Loucy (cell line): ENCODE measurements at regions not wholly inside any gene's neighbourhood (a gene's known extent, or its start where the extent isn't known, plus 50 kb on each side); places are given as distances from the start of the nearest gene placed in this dataset.

Experiments
- H2AFZ ChIP-seq: fragments of 200-600 bp; sonication (generic); 2 replicates; pipeline ENCODE4 v1.6.0; 2016; ENCODE audit warnings: antibody characterized with exemption, mild to moderate bottlenecking, low read length, moderate library complexity
- H3F3A ChIP-seq: fragments of 200-600 bp; 2 replicates; pipeline ENCODE4 v1.6.0; 2016; ENCODE audit warnings: antibody characterized with exemption, low read depth, mild to moderate bottlenecking
- H3K27me3 ChIP-seq: fragments of 200-600 bp; sonication (generic); 2 replicates; pipeline ENCODE4 v1.6.1; 2014; ENCODE audit warnings: low read length, mild to moderate bottlenecking; ENCODE audit not compliant: insufficient read depth, poor library complexity, severe bottlenecking
- H3K36me3 ChIP-seq: fragments of 200-600 bp; sonication (generic); 2 replicates; pipeline ENCODE4 v1.6.1; 2016; ENCODE audit warnings: low read length; ENCODE audit not compliant: insufficient read depth
- H3K4me1 ChIP-seq: fragments of 200-600 bp; sonication (generic); 2 replicates; pipeline ENCODE4 v1.5.1; 2014; ENCODE audit warnings: low read length, mild to moderate bottlenecking; ENCODE audit not compliant: insufficient read depth, poor library complexity, severe bottlenecking
- H3K4me2 ChIP-seq: fragments of 200-600 bp; sonication (generic); 2 replicates; pipeline ENCODE4 v1.6.0; 2014; ENCODE audit warnings: antibody characterized with exemption, low read length, low read depth, mild to moderate bottlenecking; ENCODE audit not compliant: poor library complexity, severe bottlenecking
- H3K4me3 ChIP-seq: fragments of 200-600 bp; sonication (generic); 2 replicates; pipeline ENCODE4 v1.5.1; 2014; ENCODE audit warnings: low read length, mild to moderate bottlenecking, mixed read lengths; ENCODE audit not compliant: poor library complexity, severe bottlenecking
- H3K79me2 ChIP-seq: fragments of 200-600 bp; sonication (generic); 2 replicates; pipeline ENCODE4 v1.6.1; 2014; ENCODE audit warnings: low read length; ENCODE audit not compliant: insufficient read depth
- H3K9ac ChIP-seq: fragments of 200-600 bp; sonication (generic); 2 replicates; pipeline ENCODE4 v1.6.0; 2014; ENCODE audit warnings: mild to moderate bottlenecking, low read depth, low read length, moderate library complexity; ENCODE audit not compliant: poor library complexity, severe bottlenecking
- H3K9me2 ChIP-seq: fragments of 200-600 bp; sonication (generic); replicated peaks from 2 replicates; pipeline ENCODE4 v1.6.1; 2016; ENCODE audit warnings: low read depth, low read length, mixed read lengths
- H3K9me3 ChIP-seq: fragments of 200-600 bp; sonication (generic); 2 replicates; pipeline ENCODE4 v1.6.1; 2014; ENCODE audit warnings: mild to moderate bottlenecking, antibody characterized with exemption, low read length, low read depth; ENCODE audit not compliant: insufficient read depth
- H4K20me1 ChIP-seq: fragments of 200-600 bp; sonication (generic); 2 replicates; pipeline ENCODE4 v1.6.0; 2014; ENCODE audit warnings: antibody characterized with exemption, low read length, mild to moderate bottlenecking; ENCODE audit not compliant: insufficient read depth, poor library complexity, severe bottlenecking
- EZH2phosphoT487 ChIP-seq: fragments of 200-600 bp; IDR thresholded peaks from 2 replicates; pipeline ENCODE4 v1.6.1; 2018; ENCODE audit warnings: antibody characterized with exemption, mild to moderate bottlenecking, moderate library complexity, borderline replicate concordance
- TF ChIP-seq, protein P1 (sequence below): fragments of 200-600 bp; sonication (generic); conservative IDR thresholded peaks from 2 replicates; pipeline ENCODE4 v1.5.1; 2014; ENCODE audit warnings: mild to moderate bottlenecking, antibody characterized with exemption, low read length

DNA sequence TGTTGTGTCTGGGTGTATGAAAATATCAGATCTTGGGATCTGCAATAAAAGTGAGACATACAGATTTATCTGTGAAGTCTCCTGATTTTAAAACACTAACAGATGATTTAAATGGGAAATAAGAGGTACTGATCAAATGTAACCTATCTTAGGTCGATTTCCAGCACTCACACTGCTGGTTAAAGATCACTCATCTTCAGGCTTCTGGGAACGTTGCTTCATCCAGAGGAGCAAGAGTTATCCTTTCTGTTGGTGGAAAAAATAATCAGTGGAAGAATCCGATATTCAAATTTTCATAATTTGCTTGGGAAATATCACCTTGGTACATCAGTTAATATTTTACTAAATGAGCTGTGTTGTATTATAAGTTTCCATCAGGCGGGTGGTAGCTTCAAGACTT lies 876.8 kb upstream of the WWC1 start:
- Histone ChIP-seq H3K36me3 (no peaks in the 10 kb centered on the region), H3K27me3 (no peaks in the 10 kb centered on the region), H2AFZ (no peak overlapping the region), H3K9me3 (no peaks in the 10 kb centered on the region), H4K20me1 (no peaks in the 10 kb centered on the region), H3F3A (no peaks in the 10 kb centered on the region), H3K79me2 (no peaks in the 10 kb centered on the region), H3K4me3 (no peak overlapping the region), H3K9me2 (no peaks in the 10 kb centered on the region), H3K4me2 (no peak overlapping the region), H3K4me1 (no peaks in the 10 kb centered on the region), H3K9ac (no peak overlapping the region)
- TF ChIP-seq, protein P1, sequence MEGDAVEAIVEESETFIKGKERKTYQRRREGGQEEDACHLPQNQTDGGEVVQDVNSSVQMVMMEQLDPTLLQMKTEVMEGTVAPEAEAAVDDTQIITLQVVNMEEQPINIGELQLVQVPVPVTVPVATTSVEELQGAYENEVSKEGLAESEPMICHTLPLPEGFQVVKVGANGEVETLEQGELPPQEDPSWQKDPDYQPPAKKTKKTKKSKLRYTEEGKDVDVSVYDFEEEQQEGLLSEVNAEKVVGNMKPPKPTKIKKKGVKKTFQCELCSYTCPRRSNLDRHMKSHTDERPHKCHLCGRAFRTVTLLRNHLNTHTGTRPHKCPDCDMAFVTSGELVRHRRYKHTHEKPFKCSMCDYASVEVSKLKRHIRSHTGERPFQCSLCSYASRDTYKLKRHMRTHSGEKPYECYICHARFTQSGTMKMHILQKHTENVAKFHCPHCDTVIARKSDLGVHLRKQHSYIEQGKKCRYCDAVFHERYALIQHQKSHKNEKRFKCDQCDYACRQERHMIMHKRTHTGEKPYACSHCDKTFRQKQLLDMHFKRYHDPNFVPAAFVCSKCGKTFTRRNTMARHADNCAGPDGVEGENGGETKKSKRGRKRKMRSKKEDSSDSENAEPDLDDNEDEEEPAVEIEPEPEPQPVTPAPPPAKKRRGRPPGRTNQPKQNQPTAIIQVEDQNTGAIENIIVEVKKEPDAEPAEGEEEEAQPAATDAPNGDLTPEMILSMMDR: no peak
- no peak for TF ChIP-seq EZH2phosphoT487

DNA sequence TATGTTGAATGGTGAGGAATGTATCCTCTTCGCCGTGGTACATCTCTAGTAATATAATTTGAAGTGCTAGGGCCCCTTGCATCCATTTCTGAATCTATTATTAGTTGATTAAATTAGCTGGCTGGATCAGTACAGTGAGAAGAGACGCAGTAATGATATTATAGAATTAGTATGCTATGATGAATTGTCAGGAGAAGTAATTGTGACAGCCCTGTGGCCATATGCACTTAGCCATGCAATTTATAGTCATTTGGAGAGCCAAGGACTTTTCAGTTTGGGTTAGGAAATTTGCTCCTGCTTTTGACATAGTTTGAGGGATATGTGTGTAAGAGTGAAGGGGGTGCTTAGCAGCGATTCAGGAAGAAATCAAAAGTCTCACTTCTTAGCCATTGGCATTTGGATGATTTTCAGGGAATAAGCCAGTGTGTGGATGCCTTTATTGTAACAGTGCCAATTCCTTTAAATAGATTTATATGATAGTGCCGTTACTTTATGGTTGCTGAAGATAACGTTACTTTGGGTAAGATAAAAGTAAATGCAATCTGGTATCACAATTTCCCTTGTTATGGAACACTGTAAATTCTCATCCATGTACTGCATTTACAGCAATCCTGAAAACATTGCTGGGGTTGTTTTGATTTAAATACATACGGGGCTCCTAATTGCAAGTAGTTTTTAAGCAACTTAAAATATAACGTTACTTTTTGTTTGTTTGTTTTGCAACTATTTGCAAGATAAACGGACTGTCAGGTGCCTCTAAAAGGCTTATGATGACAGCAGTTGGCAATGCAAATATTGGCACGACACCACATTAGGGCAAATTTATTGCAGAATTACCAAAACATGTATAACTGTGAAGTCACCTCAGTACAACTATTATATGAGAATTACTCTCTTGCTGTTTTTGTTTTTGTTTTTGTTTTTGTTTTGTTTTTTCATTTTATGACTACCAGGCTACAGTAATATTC lies 875.4 kb upstream of the WWC1 start:
- Histone ChIP-seq H3K27me3 (no peaks in the 10 kb centered on the region), H3K79me2 (no peaks in the 10 kb centered on the region), H3K9me2 (no peaks in the 10 kb centered on the region), H3F3A (no peaks in the 10 kb centered on the region), H3K9ac (no peak overlapping the region), H4K20me1 (no peaks in the 10 kb centered on the region), H3K4me2 (no peak overlapping the region), H3K36me3 (no peaks in the 10 kb centered on the region), H2AFZ (no peak overlapping the region), H3K9me3 (no peaks in the 10 kb centered on the region), H3K4me3 (no peak overlapping the region), H3K4me1 (no peaks in the 10 kb centered on the region)
- TF ChIP-seq EZH2phosphoT487: no peak
- TF ChIP-seq, protein P1: no peak

DNA sequence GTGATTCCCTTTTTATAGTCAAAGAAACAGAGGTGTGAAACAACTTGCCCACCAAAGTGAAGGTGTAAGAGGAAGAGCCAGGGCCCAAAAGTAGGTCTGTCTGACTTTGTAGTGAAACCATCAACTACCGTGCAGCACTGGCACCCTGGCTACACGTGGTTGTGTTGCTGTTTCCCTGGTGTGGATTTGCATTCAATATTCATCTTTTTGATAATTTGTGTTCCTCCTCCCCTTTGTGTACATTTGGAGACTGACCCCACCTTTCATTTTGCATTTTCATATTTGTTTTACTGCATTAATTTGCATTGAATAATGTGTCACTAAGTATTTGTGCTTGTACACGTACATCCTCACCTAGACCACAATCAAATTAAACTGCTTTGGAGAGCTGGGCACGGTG lies 873.8 kb upstream of the WWC1 start:
- Histone ChIP-seq H3K9me2 (no peaks in the 10 kb centered on the region), H3K4me1 (no peaks in the 10 kb centered on the region), H3K9ac (no peak overlapping the region), H3K79me2 (no peaks in the 10 kb centered on the region), H3K27me3 (no peaks in the 10 kb centered on the region), H3K9me3 (no peaks in the 10 kb centered on the region), H3F3A (no peaks in the 10 kb centered on the region), H2AFZ (no peak overlapping the region), H4K20me1 (no peaks in the 10 kb centered on the region), H3K36me3 (no peaks in the 10 kb centered on the region), H3K4me2 (no peak overlapping the region), H3K4me3 (no peak overlapping the region)
- TF ChIP-seq, protein P1: no peak
- TF ChIP-seq EZH2phosphoT487: no peak
